GM19240 (cell line): ENCODE measurements at regions not wholly inside any gene's neighbourhood (a gene's known extent, or its start where the extent isn't known, plus 50 kb on each side); places are given as distances from the start of the nearest gene placed in this dataset.
A peak's percentile ranks its signal among the peaks of the same experiment; 100 is the strongest.

Experiments
- DNase-seq: peaks from one replicate; pipeline ENCODE4 v3.0.0; 2011; ENCODE audit warnings: low spot score; ENCODE audit not compliant: insufficient read length

GRCh38 chr13:29931696-29932095, 81.3 kb upstream of the UBL3 start:
- DNase-seq = no peak

- no peak for DNase-seq
These were observed 78.8 kb upstream of the UBL3 start for GRCh38 chr13:29929062-29929847.

GRCh38 chr13:29926098-29926476, 75.7 kb upstream of the UBL3 start:
- DNase-seq = no peak

- DNase-seq = no peak
These were observed 75.2 kb upstream of the UBL3 start for GRCh38 chr13:29925457-29926097.

GRCh38 chr13:29924482-29925350, 74.3 kb upstream of the UBL3 start:
- no peak for DNase-seq

- DNase-seq = peak; percentile 38
These were observed 73.4 kb upstream of the UBL3 start for GRCh38 chr13:29923554-29924481.

- no peak for DNase-seq
These were observed 72.5 kb upstream of the UBL3 start for GRCh38 chr13:29922896-29923295.

GRCh38 chr13:29922281-29922821, 71.9 kb upstream of the UBL3 start:
- no peak for DNase-seq

GRCh38 chr13:29921542-29921941, 71.1 kb upstream of the UBL3 start:
- DNase-seq = no peak

- no peak for DNase-seq
These were observed 69.7 kb upstream of the UBL3 start for GRCh38 chr13:29920025-29920643.

GRCh38 chr13:29918845-29919244, 68.4 kb upstream of the UBL3 start:
- no peak for DNase-seq

- DNase-seq = no peak
These were observed 67.2 kb upstream of the UBL3 start for GRCh38 chr13:29917650-29918049.

- no peak for DNase-seq
These were observed 64.2 kb upstream of the UBL3 start for GRCh38 chr13:29914581-29914980.

GRCh38 chr13:29911781-29912418, 61.5 kb upstream of the UBL3 start:
- no peak for DNase-seq

GRCh38 chr13:29909975-29910674, 59.7 kb upstream of the UBL3 start:
- no peak for DNase-seq

GRCh38 chr13:29909081-29909730, 58.8 kb upstream of the UBL3 start:
- DNase-seq = no peak

GRCh38 chr13:29908416-29909080, 58.1 kb upstream of the UBL3 start:
- DNase-seq = no peak

- DNase-seq = no peak
These were observed 57.3 kb upstream of the UBL3 start for GRCh38 chr13:29907670-29908069.
